WTC11 (cell line): ENCODE measurements at regions not wholly inside any gene's neighbourhood (a gene's known extent, or its start where the extent isn't known, plus 50 kb on each side); places are given as distances from the start of the nearest gene placed in this dataset.

ENCODE experiments used
- ATAC-seq: fragments of 200-7000 bp; cut with Tn5 transposase; 2 replicates; pipeline ENCODE4 v1.10.0; 2021; ENCODE audit warnings: mild to moderate bottlenecking, moderate library complexity
- CTCF ChIA-PET: fragments of 300-600 bp; sonication (Branson Sonifier 250); formaldehyde crosslinking; loops from one replicate; lab custom pipeline; 2021; ENCODE audit warnings: antibody characterized with exemption; lab: Charles Lee
- POLR2A ChIA-PET: fragments of 350-600 bp; sonication (Branson Sonifier 250); formaldehyde crosslinking; loops from one replicate; lab custom pipeline; 2021; ENCODE audit warnings: antibody characterized with exemption; lab: Charles Lee
- DNase-seq: peaks from one replicate; pipeline ENCODE4 v3.0.0; 2021; ENCODE audit warnings: low spot score
- H3K27ac Mint-ChIP-seq: 2 replicates; pipeline ENCODE4 v1.8.0; 2021; ENCODE audit warnings: mixed read lengths
- H3K27me3 Mint-ChIP-seq: 2 replicates; pipeline ENCODE4 v1.8.0; 2021; ENCODE audit warnings: low read depth, mild to moderate bottlenecking, moderate library complexity, mixed read lengths
- H3K36me3 Mint-ChIP-seq: 2 replicates; pipeline ENCODE4 v1.8.0; 2021; ENCODE audit warnings: mixed read lengths
- H3K4me1 Mint-ChIP-seq: 2 replicates; pipeline ENCODE4 v1.8.0; 2022; ENCODE audit warnings: mixed read lengths
- H3K4me3 Mint-ChIP-seq: 2 replicates; pipeline ENCODE4 v1.8.0; 2021; ENCODE audit warnings: mild to moderate bottlenecking, moderate library complexity, mixed read lengths
- H3K9me3 Mint-ChIP-seq: 2 replicates; pipeline ENCODE4 v1.8.0; 2021; ENCODE audit warnings: mixed read lengths
- ATF6 ChIP-seq: sonication (generic); formaldehyde crosslinking; IDR thresholded peaks from 2 replicates; pipeline ENCODE4 v1.8.1; 2023; ENCODE audit warnings: mild to moderate bottlenecking, missing genetic modification reagents
- CTCF ChIP-seq: fragments of 200-600 bp; IDR thresholded peaks from 2 replicates; pipeline ENCODE4 v1.8.0; 2022; ENCODE audit warnings: antibody characterized with exemption
- ELF4 ChIP-seq: sonication (generic); formaldehyde crosslinking; IDR thresholded peaks from 2 replicates; pipeline ENCODE4 v1.8.1; 2022; ENCODE audit warnings: low read depth, mild to moderate bottlenecking, moderate library complexity, missing genetic modification reagents
- EMX1 ChIP-seq: fragments of 250-450 bp; sonication (Bioruptor Pico); IDR thresholded peaks from 2 replicates; pipeline ENCODE4 v1.8.0; 2021; ENCODE audit warnings: mild to moderate bottlenecking
- ERG ChIP-seq: fragments of 250-450 bp; sonication (Bioruptor Pico); IDR thresholded peaks from 2 replicates; pipeline ENCODE4 v1.8.0; 2021; ENCODE audit warnings: mild to moderate bottlenecking
- FOXJ3 ChIP-seq: sonication (generic); formaldehyde crosslinking; IDR thresholded peaks from 2 replicates; pipeline ENCODE4 v1.9.0; 2021; ENCODE audit warnings: missing genetic modification reagents, mild to moderate bottlenecking, borderline replicate concordance
- FOXK1 ChIP-seq: sonication (generic); formaldehyde crosslinking; IDR thresholded peaks from 2 replicates; pipeline ENCODE4 v1.8.0; 2022; ENCODE audit warnings: mild to moderate bottlenecking, moderate library complexity, missing genetic modification reagents
- FOXP4 ChIP-seq: sonication (generic); formaldehyde crosslinking; IDR thresholded peaks from 2 replicates; pipeline ENCODE4 v1.8.0; 2022; ENCODE audit warnings: mild to moderate bottlenecking, missing genetic modification reagents
- HMGXB4 ChIP-seq: sonication (generic); formaldehyde crosslinking; IDR thresholded peaks from 2 replicates; pipeline ENCODE4 v1.8.1; 2023; ENCODE audit warnings: mild to moderate bottlenecking, moderate library complexity, missing genetic modification reagents
- IRF2 ChIP-seq: sonication (generic); formaldehyde crosslinking; IDR thresholded peaks from 2 replicates; pipeline ENCODE4 v1.8.0; 2022; ENCODE audit warnings: low read depth, missing genetic modification reagents, borderline replicate concordance
- JUN ChIP-seq: sonication (generic); formaldehyde crosslinking; IDR thresholded peaks from 2 replicates; pipeline ENCODE4 v1.8.0; 2023; ENCODE audit warnings: mild to moderate bottlenecking, missing genetic modification reagents
- MLX ChIP-seq: sonication (generic); formaldehyde crosslinking; IDR thresholded peaks from 2 replicates; pipeline ENCODE4 v1.8.1; 2023; ENCODE audit warnings: mild to moderate bottlenecking, missing genetic modification reagents, moderate library complexity
- NFATC4 ChIP-seq: fragments of 250-450 bp; sonication (Bioruptor Pico); IDR thresholded peaks from 2 replicates; pipeline ENCODE4 v1.9.0; 2021; ENCODE audit warnings: mild to moderate bottlenecking
- NFYB ChIP-seq: sonication (generic); formaldehyde crosslinking; conservative IDR thresholded peaks from 2 replicates; pipeline ENCODE4 v1.8.0; 2022; ENCODE audit warnings: low read depth, missing genetic modification reagents
- NR2C2 ChIP-seq: sonication (generic); formaldehyde crosslinking; IDR thresholded peaks from 2 replicates; pipeline ENCODE4 v1.8.0; 2022; ENCODE audit warnings: mild to moderate bottlenecking, missing genetic modification reagents
- NR3C1 ChIP-seq: sonication (generic); formaldehyde crosslinking; conservative IDR thresholded peaks from 2 replicates; pipeline ENCODE4 v1.8.1; 2023; ENCODE audit warnings: low read depth, mild to moderate bottlenecking, missing genetic modification reagents
- TEAD4 ChIP-seq: sonication (generic); formaldehyde crosslinking; IDR thresholded peaks from 2 replicates; pipeline ENCODE4 v1.8.0; 2022; ENCODE audit warnings: mild to moderate bottlenecking, missing genetic modification reagents
- ZBTB43 ChIP-seq: sonication (generic); formaldehyde crosslinking; IDR thresholded peaks from 2 replicates; pipeline ENCODE4 v1.8.1; 2023; ENCODE audit warnings: mild to moderate bottlenecking, missing genetic modification reagents
- ZNF317 ChIP-seq: sonication (generic); formaldehyde crosslinking; IDR thresholded peaks from 2 replicates; pipeline ENCODE4 v1.8.1; 2023; ENCODE audit warnings: low read depth, mild to moderate bottlenecking, moderate library complexity, missing genetic modification reagents, borderline replicate concordance
- ZNF425 ChIP-seq: fragments of 250-450 bp; sonication (Bioruptor Pico); conservative IDR thresholded peaks from 2 replicates; pipeline ENCODE4 v1.9.0; 2021; ENCODE audit warnings: mild to moderate bottlenecking
- ZNF671 ChIP-seq: fragments of 250-450 bp; sonication (Bioruptor Pico); IDR thresholded peaks from 2 replicates; pipeline ENCODE4 v1.8.0; 2021; ENCODE audit warnings: mild to moderate bottlenecking

GRCh38 chr5:19266791-19267190 lies 721.2 kb downstream of the CDH18 start:
- ChIA-PET POLR2A (no interaction called here), CTCF (no interaction called here)
- no peak for DNase-seq
- Mint-ChIP-seq H3K36me3 (peaks cover 7% of the 10 kb centered on the region; the same call in 1 of the 2 replicates), H3K9me3 (peaks cover 27% of the 10 kb centered on the region), H3K4me1 (peaks cover 7% of the 10 kb centered on the region), H3K27me3 (no peaks in the 10 kb centered on the region), H3K4me3 (no peak overlapping the region), H3K27ac (no peak overlapping the region)
- ATAC-seq: no peak
- TF ChIP-seq JUN (CRISPR knock-in tag) (no peak), TEAD4 (no peak), CTCF (no peak), NFYB (CRISPR knock-in tag) (no peak), EMX1 (no peak), ZNF317 (no peak), FOXK1 (CRISPR knock-in tag) (no peak), FOXP4 (CRISPR knock-in tag) (no peak), MLX (CRISPR knock-in tag) (no peak), NFATC4 (no peak), HMGXB4 (CRISPR knock-in tag) (no peak), FOXJ3 (CRISPR knock-in tag) (no peak)

GRCh38 chr5:19270153-19270552 lies 717.8 kb downstream of the CDH18 start:
- H3K9me3 Mint-ChIP-seq: peaks cover 36% of the 10 kb centered on the region
- H3K36me3 Mint-ChIP-seq: peaks cover 2% of the 10 kb centered on the region; the same call in 1 of the 2 replicates
- no peaks in the 10 kb centered on the region for H3K27me3 Mint-ChIP-seq
- ATAC-seq: no peak
- peaks cover 7% of the 10 kb centered on the region for H3K4me1 Mint-ChIP-seq
- POLR2A ChIA-PET: no interaction called here
- CTCF ChIA-PET: no interaction called here
- DNase-seq: no peak
- H3K27ac Mint-ChIP-seq: no peak overlapping the region
- no peak overlapping the region for H3K4me3 Mint-ChIP-seq
- TF ChIP-seq HMGXB4 (CRISPR knock-in tag) (no peak), ZBTB43 (CRISPR knock-in tag) (no peak), IRF2 (CRISPR knock-in tag) (no peak), ATF6 (CRISPR knock-in tag) (no peak), NR2C2 (CRISPR knock-in tag) (no peak), ERG (CRISPR knock-in tag) (no peak), NR3C1 (CRISPR knock-in tag) (no peak), ZNF671 (CRISPR knock-in tag) (no peak), ZNF425 (CRISPR knock-in tag) (no peak), ELF4 (CRISPR knock-in tag) (no peak)
